Prostate gland (tissue), 2 donors: ENCODE measurements at regions not wholly inside any gene's neighbourhood (a gene's known extent, or its start where the extent isn't known, plus 50 kb on each side); places are given as distances from the start of the nearest gene placed in this dataset.
"Not testable (repeated sequence)": the region's sequence is repeated elsewhere in the genome, so short reads cannot be mapped to it uniquely, and the experiment has no call there.

Source experiments
- CTCF ChIP-seq, 4 experiments: fragments of 200-600 bp in 2 of 4; fragments of 450-650 bp in 2 of 4; sonication (generic) in 2 of 4; IDR thresholded peaks; 1 replicate in 3 of 4; 2 replicates in 1 of 4; pipeline ENCODE4 v1.5.1; 2016 to 2019; ENCODE audit warnings: antibody characterized with exemption in 4 of 4, mild to moderate bottlenecking in 2 of 4, moderate library complexity in 2 of 4
- POLR2A ChIP-seq: fragments of 450-650 bp; IDR thresholded peaks from one replicate; pipeline ENCODE4 v1.6.1; 2016; ENCODE audit warnings: antibody characterized with exemption, mild to moderate bottlenecking
- POLR2AphosphoS5 ChIP-seq: sonication (generic); formaldehyde crosslinking; IDR thresholded peaks from one replicate; pipeline ENCODE4 v1.6.1; 2017; ENCODE audit warnings: antibody characterized with exemption

- TF ChIP-seq CTCF (IDR thresholded peaks at IDR 0.05); POLR2A; POLR2AphosphoS5: not testable (repeated sequence)
Observed at GRCh38 chr17:63231015-63231620, 215.0 kb downstream of the CYB561 start.
